A549 (cell line): ENCODE measurements at regions not wholly inside any gene's neighbourhood (a gene's known extent, or its start where the extent isn't known, plus 50 kb on each side); places are given as distances from the start of the nearest gene placed in this dataset.

Experiments used
- ATAC-seq, 2 experiments: fragments of 200-7000 bp in 1 of 2; fragments of >200 bp in 1 of 2; cut with Nextera tagmentation in 1 of 2; cut with Tn5 transposase in 1 of 2; 3 replicates each; pipeline versions ENCODE4 v1.8.0 to v1.9.1; 2018 to 2020; ENCODE audit warnings: mild to moderate bottlenecking in 1 of 2, moderate library complexity in 1 of 2
- CTCF ChIA-PET: fragments of 300-600 bp; sonication (Branson Sonifier 250); formaldehyde crosslinking; extraction: SDS; loops from one replicate; lab custom pipeline; 2021; ENCODE audit warnings: antibody characterized with exemption, inconsistent platforms; lab: Yijun Ruan, JAX
- POLR2A ChIA-PET: fragments of 350-600 bp; formaldehyde crosslinking; extraction: SDS; loops from one replicate; lab custom pipeline; 2021; ENCODE audit warnings: antibody characterized with exemption, inconsistent platforms; lab: Yijun Ruan, JAX
- DNase-seq, 2 experiments: peaks; one replicate each; pipeline versions ENCODE4 v3.0.0 to v3.0.0-alpha.2; 2011 to 2016; ENCODE audit warnings: low read depth in 1 of 2, low spot score in 1 of 2
- FAIRE-seq: peaks from 2 replicates; lab custom pipeline; 2011; peaks lifted over from hg19 to GRCh38; lab: Jason Lieb, UNC
- H3K27ac ChIP-seq, 2 experiments: fragments of >200 bp; sonication (Bioruptor Twin); formaldehyde crosslinking; 3 replicates each; pipeline ENCODE4 v1.5.1; 2016 to 2017
- H3K4me1 ChIP-seq: fragments of >200 bp; sonication (Bioruptor Twin); formaldehyde crosslinking; 3 replicates; pipeline ENCODE4 v1.6.1; 2016
- H3K4me2 ChIP-seq: fragments of >200 bp; sonication (Bioruptor Twin); formaldehyde crosslinking; 3 replicates; pipeline ENCODE4 v1.6.1; 2016
- H3K4me3 ChIP-seq: fragments of >200 bp; sonication (Bioruptor Twin); formaldehyde crosslinking; 3 replicates; pipeline ENCODE4 v1.5.1; 2016
- H3K9me3 ChIP-seq: fragments of >200 bp; sonication (Bioruptor Twin); formaldehyde crosslinking; 3 replicates; pipeline ENCODE4 v1.6.1; 2016
- BCL3 ChIP-seq: fragments of >200 bp; sonication (Bioruptor Twin); formaldehyde crosslinking; IDR thresholded peaks from 3 replicates; pipeline ENCODE4 v1.6.1; 2016
- CBX2 ChIP-seq: fragments of 200-600 bp; sonication (generic); IDR thresholded peaks from 2 replicates; pipeline ENCODE4 v1.6.1; 2016; ENCODE audit warnings: low read depth, mild to moderate bottlenecking, borderline replicate concordance
- CBX8 ChIP-seq: fragments of 200-600 bp; sonication (generic); IDR thresholded peaks from 2 replicates; pipeline ENCODE4 v1.6.1; 2016
- CEBPB ChIP-seq, 2 experiments: fragments of >200 bp in 1 of 2; sonication (Bioruptor Twin) in 1 of 2; formaldehyde crosslinking in 1 of 2; IDR thresholded peaks; 2 replicates each; pipeline ENCODE4 v1.6.1; 2012 to 2016
- CHD2 ChIP-seq: fragments of 150-350 bp; IDR thresholded peaks from 2 replicates; pipeline ENCODE4 v1.6.1; 2014; ENCODE audit warnings: low read length; ENCODE audit not compliant: partially characterized antibody
- CHD4 ChIP-seq: fragments of 200-600 bp; sonication (generic); IDR thresholded peaks from 2 replicates; pipeline ENCODE4 v1.6.1; 2016; ENCODE audit warnings: antibody characterized with exemption, mild to moderate bottlenecking, borderline replicate concordance
- EHMT2 ChIP-seq: fragments of 200-600 bp; sonication (generic); IDR thresholded peaks from 2 replicates; pipeline ENCODE4 v1.6.1; 2016; ENCODE audit warnings: antibody characterized with exemption, low read depth, mild to moderate bottlenecking, moderate library complexity
- ESRRA ChIP-seq: fragments of 150-350 bp; IDR thresholded peaks from 2 replicates; pipeline ENCODE4 v1.6.1; 2014; ENCODE audit warnings: mild to moderate bottlenecking, low read length, borderline replicate concordance
- HOXB5 ChIP-seq: fragments of 250-450 bp; sonication (Bioruptor Pico); IDR thresholded peaks from 2 replicates; pipeline ENCODE4 v1.5.0; 2020; ENCODE audit warnings: mild to moderate bottlenecking, moderate library complexity
- KDM1A ChIP-seq: fragments of 200-600 bp; sonication (generic); IDR thresholded peaks from 2 replicates; pipeline ENCODE4 v1.6.1; 2016; ENCODE audit warnings: low read depth, mild to moderate bottlenecking
- MAFK ChIP-seq: fragments of 450-650 bp; IDR thresholded peaks from 2 replicates; pipeline ENCODE4 v1.6.1; 2014; ENCODE audit not compliant: partially characterized antibody
- MYC ChIP-seq: IDR thresholded peaks from 2 replicates; pipeline ENCODE4 v1.6.1; 2012; ENCODE audit warnings: mild to moderate bottlenecking, inconsistent platforms, low read length, improper control_type of control experiment, borderline replicate concordance
- POLR2A ChIP-seq: IDR thresholded peaks from 2 replicates; pipeline ENCODE4 v1.6.1; 2012; ENCODE audit warnings: mild to moderate bottlenecking, low read length
- POLR2AphosphoS2 ChIP-seq: conservative IDR thresholded peaks from 2 replicates; pipeline ENCODE4 v1.6.1; 2012; ENCODE audit warnings: low read length, improper control_type of control experiment, inconsistent platforms
- TP53 ChIP-seq: fragments of 250-450 bp; sonication (Bioruptor Pico); IDR thresholded peaks from 2 replicates; pipeline ENCODE4 v1.5.0; 2021; ENCODE audit warnings: mild to moderate bottlenecking, moderate library complexity
- ZC3H11A ChIP-seq: fragments of 450-650 bp; IDR thresholded peaks from 2 replicates; pipeline ENCODE4 v1.6.1; 2014; ENCODE audit warnings: antibody characterized with exemption, mild to moderate bottlenecking
- ZNF302 ChIP-seq: fragments of 250-450 bp; sonication (Bioruptor Pico); IDR thresholded peaks from 2 replicates; pipeline ENCODE4 v1.9.0; 2021; ENCODE audit warnings: inconsistent platforms, mild to moderate bottlenecking, moderate library complexity
- ZSCAN20 ChIP-seq: fragments of 250-450 bp; sonication (Bioruptor Pico); IDR thresholded peaks from 2 replicates; pipeline ENCODE4 v1.8.0; 2022; ENCODE audit warnings: mild to moderate bottlenecking, moderate library complexity
- WGBS: methylation state at CpG from one replicate; pipeline ENCODE4 v1.1.6; 2017; ENCODE audit errors: missing lambda C conversion rate; 5-methylcytosine and 5-hydroxymethylcytosine counted together

GRCh38 chr5:2148312-2149194, 265.8 kb upstream of the IRX4 start (continued):
- no peak for TF ChIP-seq TP53 (CRISPR knock-in tag)
- no peak for TF ChIP-seq KDM1A

DNA sequence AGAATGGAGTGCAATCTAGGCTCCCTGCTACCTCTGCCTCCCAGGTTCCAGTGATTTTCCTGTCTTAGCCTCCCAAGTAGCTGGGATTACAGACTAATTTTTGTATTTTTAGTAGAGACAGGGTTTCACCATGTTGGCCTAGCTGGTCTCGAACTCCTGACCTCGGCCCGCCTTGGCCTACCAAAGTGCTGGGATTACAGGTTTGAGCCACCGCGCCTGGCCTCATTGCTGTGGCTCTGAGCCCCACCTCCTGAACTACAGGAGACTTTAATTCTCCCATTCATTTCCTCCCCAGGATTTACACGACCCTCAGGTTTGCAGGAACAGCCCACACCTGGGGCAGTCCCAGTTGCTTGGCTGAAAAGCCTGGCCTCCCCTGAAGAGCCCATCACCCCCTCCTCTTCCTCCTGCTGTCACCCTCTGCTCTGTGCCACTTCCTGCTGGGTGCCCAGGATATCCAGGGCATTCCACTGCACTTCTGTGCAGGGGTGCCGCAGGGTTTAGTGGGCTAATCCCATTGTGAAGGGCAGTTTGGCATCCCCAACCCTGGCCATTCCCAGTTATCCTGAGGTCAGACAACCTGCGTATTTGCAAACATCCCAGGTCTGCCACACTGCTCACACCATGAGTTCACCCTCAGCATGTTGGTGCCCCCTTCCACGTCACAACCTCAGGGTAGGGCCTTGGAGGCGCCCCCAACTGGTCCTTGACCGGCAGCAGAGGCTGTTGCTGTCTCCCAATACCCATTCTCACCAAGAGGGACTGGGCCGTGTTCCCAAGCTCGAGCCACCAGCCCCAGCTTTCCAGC, 265.0 kb upstream of the IRX4 start:
- Histone ChIP-seq H3K4me1 (no peaks in the 10 kb centered on the region), H3K9me3 (no peaks in the 10 kb centered on the region), H3K4me3 (no peak overlapping the region), H3K4me2 (no peak overlapping the region), H3K27ac (no peak overlapping the region)
- ChIA-PET POLR2A (no interaction called here), CTCF (no interaction called here)
- TF ChIP-seq MYC (no peak), POLR2AphosphoS2 (no peak), CHD2 (no peak)
- FAIRE-seq = no peak
- 43% methylated on average over 13 of the region's 13 CpGs for WGBS
- DNase-seq = no peak
- no peak for ATAC-seq

GRCh38 chr5:2143646-2144353, 261.1 kb upstream of the IRX4 start:
- POLR2A ChIA-PET = no interaction called here
- 15% methylated on average over 12 of the region's 12 CpGs for WGBS
- DNase-seq = no peak
- TF ChIP-seq ZC3H11A (no peak), EHMT2 (no peak), CBX2 (no peak), CBX8 (no peak), ZNF302 (CRISPR knock-in tag) (no peak), CEBPB (IDR thresholded peaks at IDR 0.05) (no peak)
- TF ChIP-seq, all 56 proteins: peak for 0
- Histone ChIP-seq H3K9me3 (no peaks in the 10 kb centered on the region), H3K27ac (no peak overlapping the region), H3K4me3 (no peak overlapping the region), H3K4me2 (no peak overlapping the region), H3K4me1 (no peaks in the 10 kb centered on the region)
- FAIRE-seq (no peak), ATAC-seq (no peak)
- CTCF ChIA-PET = no interaction called here

GRCh38 chr5:2143088-2143487, 260.4 kb upstream of the IRX4 start:
- H3K9me3 ChIP-seq = no peaks in the 10 kb centered on the region
- CTCF ChIA-PET = no interaction called here
- H3K4me1 ChIP-seq = no peaks in the 10 kb centered on the region
- POLR2A ChIA-PET = no interaction called here
- WGBS = 41% methylated on average over 11 of the region's 11 CpGs
- no peak overlapping the region for H3K27ac ChIP-seq
- DNase-seq (no peak), FAIRE-seq (no peak), ATAC-seq (no peak)
- no peak overlapping the region for H3K4me2 ChIP-seq
- TF ChIP-seq CHD4 = no peak
- TF ChIP-seq ESRRA = no peak
- TF ChIP-seq ZSCAN20 (CRISPR knock-in tag) = no peak
- TF ChIP-seq POLR2A = no peak
- no peak for TF ChIP-seq BCL3
- TF ChIP-seq MAFK = no peak
- no peak for TF ChIP-seq HOXB5 (CRISPR knock-in tag)
- no peak overlapping the region for H3K4me3 ChIP-seq
